Smooth muscle cell (in vitro differentiated cells): ENCODE measurements at regions not wholly inside any gene's neighbourhood (a gene's known extent, or its start where the extent isn't known, plus 50 kb on each side); places are given as distances from the start of the nearest gene placed in this dataset.

Source experiments
- DNase-seq: peaks from one replicate; lab custom pipeline; 2025; ENCODE audit not compliant: unreplicated experiment; lab: John Stamatoyannopoulos, UW
- H2AFZ ChIP-seq: fragments of 200-600 bp; sonication (generic); 2 replicates; pipeline ENCODE4 v1.6.0; 2016; ENCODE audit warnings: antibody characterized with exemption, low read depth, mild to moderate bottlenecking
- H3F3A ChIP-seq: fragments of 200-600 bp; sonication (generic); 2 replicates; pipeline ENCODE4 v1.6.0; 2017; ENCODE audit warnings: antibody characterized with exemption, low read depth
- H3K27ac ChIP-seq: fragments of 200-600 bp; sonication (generic); 2 replicates; pipeline ENCODE4 v1.5.1; 2016; ENCODE audit warnings: low read depth, mild to moderate bottlenecking
- H3K27me3 ChIP-seq: fragments of 200-600 bp; sonication (generic); 2 replicates; pipeline ENCODE4 v1.6.1; 2016; ENCODE audit warnings: low read depth, mild to moderate bottlenecking
- H3K36me3 ChIP-seq: fragments of 200-600 bp; sonication (generic); 2 replicates; pipeline ENCODE4 v1.5.1; 2016; ENCODE audit warnings: low read depth
- H3K4me1 ChIP-seq: fragments of 200-600 bp; sonication (generic); 2 replicates; pipeline ENCODE4 v1.5.1; 2016; ENCODE audit warnings: low read depth
- H3K4me2 ChIP-seq: fragments of 200-600 bp; sonication (generic); 2 replicates; pipeline ENCODE4 v1.6.0; 2016; ENCODE audit warnings: mild to moderate bottlenecking
- H3K4me3 ChIP-seq: fragments of 200-600 bp; sonication (generic); 2 replicates; pipeline ENCODE4 v1.5.1; 2016; ENCODE audit warnings: mild to moderate bottlenecking
- H3K79me2 ChIP-seq: fragments of 200-600 bp; sonication (generic); 2 replicates; pipeline ENCODE4 v1.6.0; 2016; ENCODE audit warnings: low read depth, mild to moderate bottlenecking
- H3K9ac ChIP-seq: fragments of 200-600 bp; sonication (generic); 2 replicates; pipeline ENCODE4 v1.6.0; 2016; ENCODE audit warnings: low read depth
- H3K9me3 ChIP-seq: fragments of 200-600 bp; sonication (generic); replicated peaks from 2 replicates; pipeline ENCODE4 v1.5.1; 2016; ENCODE audit warnings: low read depth
- H4K20me1 ChIP-seq: fragments of 200-600 bp; sonication (generic); 2 replicates; pipeline ENCODE4 v1.6.0; 2016; ENCODE audit warnings: low read depth
- WGBS: methylation state at CpG from one replicate; pipeline ENCODE4 v1.1.7; 2016; ENCODE audit warnings: low lambda C conversion rate; 5-methylcytosine and 5-hydroxymethylcytosine counted together
- TF ChIP-seq, protein P1 (sequence below): fragments of 200-600 bp; sonication (generic); IDR thresholded peaks from 2 replicates; pipeline ENCODE4 v1.5.1; 2017; ENCODE audit warnings: borderline replicate concordance, mild to moderate bottlenecking, antibody characterized with exemption; ENCODE audit not compliant: insufficient read depth, poor library complexity, severe bottlenecking

DNA sequence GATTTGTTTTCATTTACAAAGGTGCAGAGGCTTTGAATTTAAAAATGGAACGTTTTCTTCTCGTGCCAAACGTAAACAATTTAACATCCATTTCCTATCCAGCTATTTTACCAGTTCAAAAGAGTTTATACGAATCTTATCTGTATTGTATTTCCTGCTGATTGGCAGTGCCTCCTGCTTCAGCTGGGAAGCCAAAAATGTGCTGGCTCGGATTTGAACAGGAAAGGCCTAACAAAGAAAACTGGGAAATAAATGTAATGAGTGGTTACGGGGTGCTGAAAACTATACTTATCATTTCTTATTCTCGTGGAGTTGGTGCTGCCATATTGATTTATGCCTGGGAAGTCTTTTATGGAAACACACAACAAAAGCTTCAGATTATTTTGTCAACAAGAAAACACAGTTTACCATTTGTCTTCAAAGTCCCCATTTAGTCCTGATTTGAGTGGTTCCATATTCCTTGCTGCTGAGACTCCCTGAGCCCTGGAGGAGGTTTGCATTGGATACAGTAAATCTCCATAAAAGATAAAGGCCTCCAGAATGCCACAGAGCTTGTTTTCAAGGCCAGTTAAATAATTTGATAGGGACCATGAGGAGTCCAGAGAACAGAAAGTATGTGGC lies 507.4 kb downstream of the RASEF start:
- H3K27ac ChIP-seq: no peak overlapping the region
- H3K79me2 ChIP-seq: no peaks in the 10 kb centered on the region
- WGBS: 28% methylated on average over 7 of the region's 7 CpGs
- H3K9me3 ChIP-seq: no peaks in the 10 kb centered on the region
- no peak overlapping the region for H3K9ac ChIP-seq
- H3K36me3 ChIP-seq: no peaks in the 10 kb centered on the region
- H4K20me1 ChIP-seq: no peaks in the 10 kb centered on the region
- peaks cover 5% of the 10 kb centered on the region for H3F3A ChIP-seq
- peaks cover 3% of the 10 kb centered on the region for H3K27me3 ChIP-seq
- TF ChIP-seq, protein P1, sequence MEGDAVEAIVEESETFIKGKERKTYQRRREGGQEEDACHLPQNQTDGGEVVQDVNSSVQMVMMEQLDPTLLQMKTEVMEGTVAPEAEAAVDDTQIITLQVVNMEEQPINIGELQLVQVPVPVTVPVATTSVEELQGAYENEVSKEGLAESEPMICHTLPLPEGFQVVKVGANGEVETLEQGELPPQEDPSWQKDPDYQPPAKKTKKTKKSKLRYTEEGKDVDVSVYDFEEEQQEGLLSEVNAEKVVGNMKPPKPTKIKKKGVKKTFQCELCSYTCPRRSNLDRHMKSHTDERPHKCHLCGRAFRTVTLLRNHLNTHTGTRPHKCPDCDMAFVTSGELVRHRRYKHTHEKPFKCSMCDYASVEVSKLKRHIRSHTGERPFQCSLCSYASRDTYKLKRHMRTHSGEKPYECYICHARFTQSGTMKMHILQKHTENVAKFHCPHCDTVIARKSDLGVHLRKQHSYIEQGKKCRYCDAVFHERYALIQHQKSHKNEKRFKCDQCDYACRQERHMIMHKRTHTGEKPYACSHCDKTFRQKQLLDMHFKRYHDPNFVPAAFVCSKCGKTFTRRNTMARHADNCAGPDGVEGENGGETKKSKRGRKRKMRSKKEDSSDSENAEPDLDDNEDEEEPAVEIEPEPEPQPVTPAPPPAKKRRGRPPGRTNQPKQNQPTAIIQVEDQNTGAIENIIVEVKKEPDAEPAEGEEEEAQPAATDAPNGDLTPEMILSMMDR: no peak
- peaks cover 3% of the 10 kb centered on the region for H3K4me1 ChIP-seq
- no peak overlapping the region for H3K4me2 ChIP-seq
- no peak overlapping the region for H3K4me3 ChIP-seq
- DNase-seq: no peak
- H2AFZ ChIP-seq: peak overlapping the region; percentile 33

DNA sequence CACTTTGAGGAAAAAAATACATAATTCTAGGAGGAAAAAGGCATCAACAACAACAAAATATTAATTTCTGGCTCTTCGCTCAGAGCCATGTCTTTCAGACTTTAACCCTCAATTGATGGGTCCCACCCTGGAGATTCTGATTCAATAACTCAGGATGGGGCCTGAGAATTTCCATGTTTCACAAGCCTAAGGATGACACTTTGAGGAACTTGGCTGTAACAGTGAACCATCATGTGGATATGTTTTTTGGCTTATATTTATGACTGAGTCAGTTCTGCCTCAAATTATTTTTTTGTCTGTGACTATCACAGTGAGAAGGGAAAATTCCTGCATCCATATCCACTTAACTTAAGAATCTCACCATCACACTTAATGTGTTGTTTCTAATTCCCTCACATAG lies 504.6 kb downstream of the RASEF start:
- TF ChIP-seq, protein P1: no peak
- Histone ChIP-seq H3K9me3 (no peaks in the 10 kb centered on the region), H3F3A (peaks cover 5% of the 10 kb centered on the region), H3K4me3 (no peak overlapping the region), H2AFZ (no peak overlapping the region), H3K79me2 (no peaks in the 10 kb centered on the region), H3K4me1 (peaks cover 3% of the 10 kb centered on the region), H4K20me1 (no peaks in the 10 kb centered on the region), H3K4me2 (peak overlapping the region; percentile 65), H3K27ac (peak overlapping the region; percentile 34), H3K27me3 (no peaks in the 10 kb centered on the region), H3K9ac (no peak overlapping the region), H3K36me3 (no peaks in the 10 kb centered on the region)
- no peak for DNase-seq
- 100% methylated on average over 1 of the region's 1 CpG for WGBS

- WGBS: 40% methylated on average over 9 of the region's 9 CpGs
- Histone ChIP-seq H3K9ac (no peak overlapping the region), H3K79me2 (no peaks in the 10 kb centered on the region), H3F3A (peaks cover 5% of the 10 kb centered on the region), H3K4me2 (peak overlapping the region; percentile 65), H3K9me3 (no peaks in the 10 kb centered on the region), H2AFZ (no peak overlapping the region), H3K4me1 (peaks cover 3% of the 10 kb centered on the region), H3K27me3 (no peaks in the 10 kb centered on the region), H3K36me3 (no peaks in the 10 kb centered on the region), H4K20me1 (no peaks in the 10 kb centered on the region), H3K4me3 (no peak overlapping the region), H3K27ac (peak overlapping the region; percentile 34)
- no peak for DNase-seq
- TF ChIP-seq, protein P1: no peak
Observed at GRCh38 chr9:82558855-82559630, 503.9 kb downstream of the RASEF start.
